Dermis blood vessel endothelial cell (primary cell): ENCODE measurements at regions not wholly inside any gene's neighbourhood (a gene's known extent, or its start where the extent isn't known, plus 50 kb on each side); places are given as distances from the start of the nearest gene placed in this dataset.

Experiments
- DNase-seq: peaks from one replicate; pipeline ENCODE4 v3.0.0; 2010

DNA sequence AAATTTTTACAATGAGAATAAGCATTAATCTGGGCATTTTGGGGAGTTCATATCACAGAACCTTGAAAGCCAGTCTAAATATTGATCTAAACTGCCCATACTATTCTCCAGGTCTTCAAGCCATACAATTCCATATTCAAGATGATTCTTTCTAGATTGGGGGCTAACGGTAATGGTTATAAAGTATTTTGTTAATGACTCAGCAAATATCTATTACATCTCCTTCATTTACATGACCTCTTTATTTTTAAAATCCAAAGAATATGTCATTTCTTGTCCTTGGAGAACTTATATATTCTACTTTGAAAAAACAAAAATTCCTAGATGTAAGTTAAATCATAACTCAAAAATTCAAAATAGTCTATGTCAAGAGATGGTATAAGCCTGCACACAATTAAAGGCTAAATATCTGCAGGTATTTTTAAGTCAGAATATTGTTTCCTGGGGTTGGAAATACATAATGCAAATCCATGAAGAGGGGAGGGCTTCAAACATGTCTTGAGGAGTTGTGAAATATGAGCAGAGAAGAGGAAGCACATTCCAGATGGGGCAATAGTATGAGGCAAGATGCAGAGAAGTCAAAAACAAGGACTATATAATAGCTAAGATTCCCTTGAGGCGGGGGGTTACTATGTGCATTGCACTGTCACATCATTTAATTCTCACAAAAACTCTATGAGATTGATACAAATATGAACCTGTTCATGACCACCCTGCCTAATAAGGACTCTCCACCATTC lies 526.4 kb downstream of the NR2F1-AS1 start:
- no peak for DNase-seq

DNA sequence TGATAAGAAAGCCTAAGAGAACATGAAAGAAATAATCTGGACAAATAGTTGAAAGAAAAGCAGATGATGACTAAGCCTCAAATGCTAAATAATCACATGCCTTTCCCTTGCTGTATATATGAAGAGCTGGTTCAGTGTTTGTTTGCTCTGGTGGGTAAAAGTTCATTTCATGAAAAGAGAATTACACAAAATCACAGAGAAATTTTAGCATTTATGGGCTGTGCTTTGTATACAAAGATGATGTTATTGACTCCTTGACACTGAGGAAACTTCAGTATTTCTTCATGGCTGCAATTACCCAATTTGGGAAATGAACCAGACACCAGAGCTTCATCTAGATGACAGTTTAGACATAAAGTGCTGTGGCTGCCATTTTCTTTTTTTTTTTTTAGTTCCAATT lies 527.2 kb downstream of the NR2F1-AS1 start:
- no peak for DNase-seq

DNA sequence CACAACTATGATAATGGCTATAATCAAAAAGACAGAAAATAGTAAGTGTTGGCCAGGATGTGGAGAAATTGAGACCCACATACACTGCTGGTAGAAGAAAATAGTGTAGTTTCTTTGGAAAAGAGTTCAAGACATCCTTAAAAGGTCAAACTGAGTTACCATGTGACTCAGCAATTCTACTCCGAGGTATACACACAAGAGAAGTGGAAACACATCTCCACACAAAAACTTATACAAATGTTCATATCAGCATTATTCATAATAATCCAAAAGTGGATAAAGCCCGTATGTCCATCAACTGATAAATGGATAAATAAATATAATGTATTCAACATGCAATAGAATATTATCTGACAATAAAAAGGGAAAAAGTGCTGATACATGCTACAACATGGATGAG lies 532.2 kb downstream of the NR2F1-AS1 start:
- DNase-seq, result no peak

DNA sequence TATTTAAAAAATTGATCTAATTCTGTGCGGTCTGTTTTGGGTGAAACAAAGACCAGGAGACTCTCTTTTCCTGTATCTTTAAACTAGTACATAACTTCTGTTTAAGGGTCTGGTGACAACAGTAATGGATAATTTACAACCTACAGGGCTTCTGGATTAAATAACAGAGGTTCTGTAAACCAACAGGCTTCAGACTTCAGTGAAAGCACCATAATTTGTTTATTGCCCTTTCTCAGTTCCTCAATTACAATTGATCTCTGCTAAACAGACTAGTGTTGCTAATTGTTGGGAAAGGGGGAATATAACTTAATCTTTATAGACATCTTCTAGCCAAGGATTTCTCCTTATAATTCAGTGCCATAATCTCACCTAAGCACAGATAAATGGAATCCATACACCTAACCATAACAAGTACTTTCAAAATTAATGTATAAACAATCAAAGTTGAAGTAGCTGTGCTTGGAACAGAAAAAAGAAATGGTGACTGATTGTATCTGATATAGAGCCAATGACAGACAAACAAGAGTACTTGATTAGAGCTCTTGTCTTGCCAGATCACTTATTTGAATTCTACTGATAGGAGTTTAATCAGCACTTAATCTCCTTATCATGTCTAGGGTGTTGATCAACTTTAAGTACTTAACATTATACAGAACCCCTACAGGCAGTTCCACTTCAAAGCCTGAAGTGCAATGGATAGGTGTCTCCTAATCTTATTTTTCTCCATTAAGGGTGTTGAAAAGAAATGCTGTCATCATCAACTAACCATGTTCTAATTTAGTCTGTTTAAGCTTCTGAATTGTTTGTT lies 536.0 kb downstream of the NR2F1-AS1 start:
- no peak for DNase-seq

DNA sequence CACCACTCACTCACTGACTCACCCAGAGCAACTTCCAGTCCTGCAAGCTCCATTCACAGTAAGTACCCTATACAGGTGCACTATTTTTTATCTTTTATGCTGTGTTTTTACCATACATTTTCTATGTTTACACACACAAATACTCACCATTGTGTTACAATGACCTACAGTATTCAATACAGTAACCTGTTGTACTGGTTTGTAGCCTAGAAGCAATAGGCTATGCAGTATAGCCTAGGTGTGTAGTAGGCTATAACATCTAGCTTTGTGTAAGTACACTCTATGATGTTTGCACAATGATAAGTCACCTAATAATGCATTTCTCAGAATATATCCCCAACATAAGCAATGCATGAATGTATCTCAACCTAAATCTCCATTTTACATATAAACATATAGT lies 541.1 kb downstream of the NR2F1-AS1 start:
- DNase-seq, result no peak

DNA sequence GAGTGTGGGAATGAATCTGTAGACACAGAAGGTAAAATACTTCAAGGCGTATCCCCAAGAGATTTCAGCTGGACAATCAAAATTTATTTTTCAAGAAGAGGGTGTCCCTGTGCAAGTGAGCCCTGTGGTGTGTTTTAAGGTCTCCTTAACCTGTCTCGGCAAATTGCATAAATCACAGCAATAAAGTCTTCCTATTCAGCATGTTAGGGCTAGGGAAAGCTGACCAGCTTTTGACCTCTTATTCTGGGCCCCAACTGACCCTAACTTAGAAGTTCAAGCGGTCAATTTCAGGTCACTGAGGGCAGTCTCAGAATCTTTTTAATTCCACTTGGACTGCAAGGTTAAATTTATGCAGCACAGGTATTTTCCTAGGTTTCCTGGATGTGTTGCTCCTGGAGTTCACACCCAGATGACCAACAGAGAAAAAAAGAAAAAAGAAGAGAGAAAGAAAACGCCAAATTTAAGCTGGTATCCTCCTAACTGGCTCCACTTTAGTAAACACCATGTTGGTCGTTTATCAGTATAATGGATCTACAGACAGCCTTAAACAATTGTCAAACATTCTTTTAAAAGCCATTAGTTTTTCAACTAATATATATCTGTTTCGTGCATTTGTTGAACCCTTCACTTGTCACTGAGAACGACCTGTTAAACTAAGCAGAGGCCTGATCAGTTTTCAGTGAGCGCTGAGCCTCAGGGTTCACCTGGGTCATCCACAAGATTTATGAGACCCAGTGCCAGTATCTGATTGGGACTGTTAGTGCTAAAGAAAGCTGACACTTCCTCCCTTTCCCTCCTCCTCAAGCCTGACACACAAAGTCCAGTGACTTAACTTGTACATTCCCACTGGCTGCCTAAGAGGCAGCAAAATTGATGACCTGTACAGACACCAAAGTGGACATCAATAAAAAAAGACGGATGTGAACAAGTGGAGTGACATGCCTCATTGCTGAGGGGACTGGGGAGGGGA lies 546.1 kb downstream of the NR2F1-AS1 start:
- no peak for DNase-seq

DNA sequence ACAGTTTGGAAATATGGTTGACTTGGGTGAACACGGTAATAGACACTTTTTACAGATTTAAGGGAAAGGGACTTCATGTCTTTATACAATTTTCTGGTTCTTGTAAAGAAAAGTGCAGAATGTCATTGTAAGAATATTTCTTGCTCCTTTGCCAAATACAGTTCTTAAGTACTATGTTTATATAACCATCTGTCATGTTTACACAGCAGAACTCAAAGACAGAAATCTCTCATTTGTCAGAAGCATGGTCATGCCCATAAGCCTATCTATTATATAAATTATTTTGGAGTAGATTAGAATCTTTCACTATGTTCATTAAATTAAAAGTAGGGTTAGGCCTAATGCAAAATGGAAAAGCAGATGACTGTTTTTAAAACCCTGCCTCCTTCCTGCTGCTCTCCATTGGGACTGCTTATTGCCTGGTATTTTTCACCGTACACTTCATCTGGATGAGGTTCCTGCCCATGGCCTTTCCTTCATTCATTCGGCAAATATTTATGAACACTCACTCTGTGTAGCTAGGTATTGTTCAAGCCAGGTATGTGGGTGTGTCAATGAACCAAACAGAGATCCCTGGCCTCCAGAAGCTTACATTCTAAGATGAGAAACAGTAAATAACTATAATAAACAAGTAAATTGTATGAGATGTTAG lies 558.1 kb downstream of the NR2F1-AS1 start:
- DNase-seq, result no peak

DNA sequence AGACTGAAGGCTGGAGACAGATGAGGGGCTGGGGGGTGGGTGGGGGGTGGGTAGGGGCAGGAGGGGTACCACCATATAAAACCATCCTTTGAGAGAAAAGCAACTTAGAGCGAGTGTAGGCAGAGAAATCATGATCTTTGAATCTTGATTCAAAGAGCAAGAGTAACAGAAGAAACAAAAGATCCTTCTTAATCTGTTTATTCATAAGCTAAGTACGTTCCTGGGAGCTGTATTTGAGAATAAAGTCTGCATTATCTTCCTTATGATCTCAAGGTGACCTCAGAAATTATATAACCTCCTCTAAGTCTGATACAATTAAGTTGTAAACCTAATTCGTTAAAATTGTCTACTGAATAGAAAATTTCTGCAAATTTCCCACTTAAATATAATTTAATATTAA lies 558.8 kb downstream of the NR2F1-AS1 start:
- DNase-seq, result no peak

DNA sequence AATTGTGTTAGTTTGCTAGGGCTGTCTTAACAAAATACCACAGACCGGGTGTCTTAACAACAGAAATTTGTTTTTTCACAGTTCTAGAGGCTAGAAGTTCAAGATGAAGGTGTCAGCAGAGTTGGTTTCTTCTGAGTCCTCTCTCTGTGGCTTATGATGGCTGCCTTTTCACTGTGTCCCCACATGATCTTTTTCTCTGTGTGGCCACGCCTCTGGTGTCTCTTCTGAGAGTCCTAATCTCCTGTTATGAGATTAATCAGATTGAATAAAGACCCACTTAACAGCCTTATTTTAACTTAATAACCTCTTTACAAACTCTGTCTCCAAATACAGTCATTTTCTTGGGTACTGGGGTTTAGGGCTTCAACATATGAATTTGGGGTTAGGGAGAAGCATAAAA lies 561.1 kb downstream of the NR2F1-AS1 start:
- DNase-seq, result no peak

DNA sequence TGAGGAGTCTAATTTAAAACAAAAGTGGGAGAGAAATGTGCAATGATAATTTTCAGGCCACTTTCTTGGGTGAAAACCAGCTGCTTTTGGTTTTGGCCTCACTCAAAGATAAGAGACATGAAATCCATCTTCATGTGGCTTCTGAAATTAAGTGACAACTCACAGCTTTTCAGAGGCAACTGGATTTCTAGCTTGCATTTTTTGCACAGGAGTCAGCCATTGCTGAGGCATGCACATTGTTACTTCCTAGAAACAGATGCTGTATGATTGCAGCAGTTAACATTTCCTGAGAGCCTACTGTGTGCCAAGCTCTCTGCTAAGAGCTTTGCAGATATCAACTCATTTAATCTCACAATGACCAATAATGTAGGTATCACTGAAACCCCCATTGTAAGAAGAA lies 562.6 kb downstream of the NR2F1-AS1 start:
- no peak for DNase-seq

DNA sequence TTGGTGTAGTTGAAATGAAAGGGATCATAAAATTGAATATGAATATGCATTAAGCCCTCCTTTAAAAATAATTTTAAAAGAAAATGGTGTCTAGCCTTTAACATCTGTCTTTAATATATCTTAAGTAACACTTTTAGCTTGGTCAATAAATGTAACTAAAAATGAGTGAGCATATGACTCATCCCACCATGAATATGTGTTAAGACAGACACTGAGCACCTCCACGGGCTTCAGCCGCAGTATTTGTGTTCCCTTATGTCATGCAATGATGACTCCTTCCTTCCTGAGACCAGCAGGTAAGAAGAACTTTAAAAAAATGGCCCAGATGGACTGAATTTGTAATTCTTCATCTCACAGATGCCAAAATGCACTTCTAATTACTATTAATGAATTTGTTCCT lies 563.2 kb downstream of the NR2F1-AS1 start:
- DNase-seq, result no peak

DNA sequence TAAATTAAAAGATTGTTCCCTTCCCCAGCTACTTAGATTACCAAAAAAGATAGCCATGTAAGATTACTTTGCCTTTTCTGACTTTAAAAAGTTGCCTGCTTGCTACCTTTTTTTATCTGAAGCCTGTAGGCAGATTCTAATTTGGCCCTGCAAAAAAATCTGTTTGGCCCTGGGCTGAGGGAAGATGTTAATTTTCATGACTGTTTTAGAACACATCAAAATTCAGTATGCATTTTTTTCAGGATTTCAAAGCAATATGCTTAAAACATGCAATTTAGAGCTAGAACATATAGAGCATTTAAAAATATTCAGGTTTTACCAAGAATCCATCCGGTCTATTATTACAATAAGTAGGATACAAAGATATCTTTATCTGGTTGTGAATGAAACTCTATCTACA lies 563.6 kb downstream of the NR2F1-AS1 start:
- DNase-seq, result no peak

DNA sequence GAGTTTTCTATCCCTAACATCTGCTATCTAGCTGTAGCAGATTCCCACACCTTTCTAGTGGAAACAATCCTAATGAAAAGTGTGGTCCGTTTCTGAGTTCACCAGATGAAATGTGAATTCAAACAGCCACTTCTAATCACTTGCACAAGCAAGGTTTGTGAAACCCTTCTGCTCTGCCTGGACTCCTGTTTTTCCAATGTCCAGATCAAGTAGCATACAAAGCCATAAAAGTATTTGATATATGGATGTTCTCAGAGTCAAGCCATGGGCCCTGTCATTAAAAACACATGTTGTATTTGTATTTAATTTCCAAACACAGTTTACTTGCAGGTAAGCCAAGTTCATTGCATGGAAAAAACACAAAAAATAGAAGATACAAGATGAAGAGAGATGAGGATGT lies 570.4 kb downstream of the NR2F1-AS1 start:
- no peak for DNase-seq

DNA sequence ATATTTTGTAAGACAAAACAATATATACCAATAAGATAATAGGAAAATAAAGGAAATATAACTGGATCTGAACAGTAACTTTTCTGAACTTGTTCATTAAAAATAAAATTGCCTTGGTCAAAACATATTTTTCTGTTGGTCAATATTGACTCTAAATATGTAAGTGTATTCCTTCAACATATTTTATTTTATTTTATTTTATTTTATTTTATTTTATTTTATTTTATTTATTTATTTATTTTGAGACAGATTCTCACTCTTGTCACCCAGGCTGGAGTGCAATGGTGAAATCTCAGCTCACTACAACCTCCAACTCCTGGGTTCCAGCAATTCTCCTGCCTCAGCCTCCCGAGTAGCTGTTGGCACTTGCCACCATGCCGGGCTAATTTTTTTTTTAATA lies 571.0 kb downstream of the NR2F1-AS1 start:
- no peak for DNase-seq

DNA sequence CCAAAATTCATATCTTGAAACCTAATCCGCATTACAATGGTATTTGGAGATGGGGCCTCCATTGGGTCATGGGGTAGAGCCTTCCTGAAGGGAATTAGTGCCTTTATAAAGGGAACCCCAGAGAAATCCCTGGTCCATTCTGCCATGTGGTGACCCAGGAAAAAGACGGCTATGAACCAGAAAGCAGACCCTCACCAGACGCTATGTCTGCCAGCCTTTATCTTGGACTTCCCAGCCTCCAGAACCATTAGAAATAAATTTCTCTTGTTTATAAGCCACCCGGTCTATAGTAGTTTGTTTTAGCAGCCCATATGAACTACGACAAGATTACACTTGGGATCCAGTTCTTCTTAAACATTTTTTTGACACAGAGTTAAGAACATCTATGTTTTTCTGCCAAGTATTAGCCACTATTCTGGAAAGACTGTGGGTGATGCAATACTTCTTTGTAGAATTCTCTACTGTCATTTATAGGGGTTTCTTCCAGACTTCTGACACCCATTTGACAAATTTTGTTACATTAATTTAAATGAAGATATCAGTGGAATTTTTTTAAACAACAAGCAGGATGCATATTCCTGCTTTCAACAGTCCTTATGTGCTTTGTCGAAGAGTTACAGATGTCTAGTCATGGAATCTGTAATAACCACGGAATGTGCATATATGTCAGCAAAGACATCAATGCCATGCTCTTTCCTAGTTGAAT lies 572.4 kb downstream of the NR2F1-AS1 start:
- no peak for DNase-seq

DNA sequence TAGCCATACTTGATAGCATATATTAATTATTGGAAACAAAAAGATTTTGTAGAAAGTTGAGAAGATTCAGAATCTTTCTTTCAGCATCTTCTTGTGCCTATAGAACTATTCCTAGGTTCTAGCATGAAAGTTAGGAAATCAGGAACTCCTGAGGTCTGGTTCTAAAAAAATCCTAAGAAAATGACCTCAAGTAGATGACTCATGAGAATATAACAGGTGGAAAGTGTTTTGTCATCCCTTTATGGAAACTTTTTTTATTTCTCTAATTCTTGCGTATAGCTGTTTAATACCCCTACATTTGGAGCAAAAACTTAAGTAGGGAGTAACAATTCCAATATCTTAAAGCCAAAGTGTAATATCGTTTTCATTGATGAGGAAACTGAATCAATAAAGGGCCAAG lies 574.1 kb downstream of the NR2F1-AS1 start:
- no peak for DNase-seq

DNA sequence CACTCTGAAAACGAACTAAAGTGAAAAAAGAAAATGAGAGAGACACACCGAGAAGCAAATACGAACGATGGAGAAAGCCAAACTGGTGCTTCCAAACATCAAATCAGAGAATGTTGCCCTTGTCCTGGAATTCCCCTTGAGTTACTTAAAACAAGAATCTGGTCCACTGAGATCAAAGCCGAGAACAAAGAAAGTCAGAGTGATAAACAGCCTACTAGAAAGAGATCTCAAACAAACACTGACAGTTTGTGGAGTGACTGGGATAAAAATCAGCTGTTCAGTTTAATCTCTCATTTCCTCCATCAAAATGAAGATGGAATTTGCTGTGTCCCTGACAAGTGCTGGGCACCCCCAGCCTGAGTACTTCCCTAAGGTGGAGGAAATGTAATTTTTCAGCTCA lies 582.6 kb downstream of the NR2F1-AS1 start:
- DNase-seq, result no peak

DNA sequence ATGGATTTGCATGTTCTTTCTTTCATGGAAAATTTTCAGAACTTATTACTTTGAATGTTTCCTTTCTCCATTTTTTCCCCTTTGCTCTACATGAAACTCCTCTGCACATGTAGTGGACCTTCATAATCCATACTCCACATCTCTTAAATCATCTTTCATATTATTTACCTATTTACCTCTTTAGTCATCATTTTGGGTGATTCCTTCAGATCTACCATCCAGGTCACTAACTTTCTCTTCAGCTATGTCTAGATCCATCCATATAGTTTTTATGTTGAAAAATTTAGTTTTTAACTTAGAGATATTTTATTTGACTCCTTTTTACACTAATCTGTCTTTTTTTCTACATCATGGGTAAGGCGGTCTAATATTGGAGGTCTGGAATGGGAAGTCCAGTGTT lies 586.6 kb downstream of the NR2F1-AS1 start:
- DNase-seq, result no peak

DNA sequence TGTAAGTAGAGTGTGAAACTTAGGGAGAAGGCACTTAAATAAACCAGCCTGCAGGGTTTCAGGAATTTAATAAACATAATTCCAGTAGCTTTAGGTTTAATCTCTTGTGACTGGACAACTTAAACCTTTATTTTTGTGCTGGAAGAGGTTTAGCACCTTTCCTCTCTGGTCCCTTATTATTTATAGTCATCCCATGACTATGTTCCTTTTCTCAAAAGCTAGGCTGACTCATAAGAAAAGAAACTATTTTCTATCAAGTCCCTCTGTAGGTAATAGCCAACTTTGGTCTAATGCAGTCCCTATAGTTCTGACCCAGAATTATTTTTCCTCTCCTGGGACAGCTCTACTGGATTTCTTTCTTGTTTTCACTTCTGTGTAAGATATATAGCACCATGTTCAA lies 588.9 kb downstream of the NR2F1-AS1 start:
- DNase-seq, result no peak

DNA sequence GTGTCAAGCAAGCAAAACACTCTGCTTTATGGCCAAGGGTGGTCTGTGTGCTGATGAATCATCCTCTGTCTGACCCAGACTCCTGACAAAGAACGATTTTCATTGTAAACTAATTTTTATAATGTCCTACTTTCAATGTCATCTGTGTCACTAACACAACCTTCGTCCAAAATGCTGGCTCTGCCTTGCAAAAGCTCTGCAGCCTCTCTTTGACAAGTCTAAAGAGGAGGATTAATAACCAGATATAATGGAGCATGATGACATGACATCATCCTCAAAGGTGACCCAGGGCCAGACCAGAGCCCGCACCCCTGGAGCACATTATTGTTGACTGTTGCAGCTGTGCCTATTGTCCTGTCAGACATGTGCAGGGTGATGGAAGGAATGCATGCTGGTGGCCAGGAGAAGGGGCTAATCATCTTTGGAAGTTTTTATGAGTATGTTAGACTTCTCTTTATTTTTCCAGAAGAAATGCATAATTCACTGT lies 589.4 kb downstream of the NR2F1-AS1 start:
- peak; percentile 27 for DNase-seq

DNA sequence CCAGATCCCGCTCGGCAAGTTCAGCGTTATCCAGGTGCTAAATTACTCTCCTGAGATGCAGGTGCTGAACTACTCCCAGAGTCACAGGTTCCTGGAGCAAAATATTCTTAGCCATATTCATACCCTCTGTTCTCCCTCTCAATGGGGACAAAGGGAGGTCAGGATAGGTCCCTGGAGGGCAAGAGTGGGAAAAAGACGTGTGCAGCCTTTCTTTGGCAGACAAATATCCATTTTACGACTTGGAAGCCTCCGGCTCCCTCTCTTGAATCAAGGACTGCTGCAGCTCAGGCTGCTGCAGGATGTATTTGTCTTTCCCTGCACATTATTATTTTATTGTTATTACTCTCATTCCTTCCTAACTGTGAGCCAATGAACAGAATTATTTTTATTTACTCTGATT lies 590.2 kb downstream of the NR2F1-AS1 start:
- DNase-seq, result no peak

DNA sequence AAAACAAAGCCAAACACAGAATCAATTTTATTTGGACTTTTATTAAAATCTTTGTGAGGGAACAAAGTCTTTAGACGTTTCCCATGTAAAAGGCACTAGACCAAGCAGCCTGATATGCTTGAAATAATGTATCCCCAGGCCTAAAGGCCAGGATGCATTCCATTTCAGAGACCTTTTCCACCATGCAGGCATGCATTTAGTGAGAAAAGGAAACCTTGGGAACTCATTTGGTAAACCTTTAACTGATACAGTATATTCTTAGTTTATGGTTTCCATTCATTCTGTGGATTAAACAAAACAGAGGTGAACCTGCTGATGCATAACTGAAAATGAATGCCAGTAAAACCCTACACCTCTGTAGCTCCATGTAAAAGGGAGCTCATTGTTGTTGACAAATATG lies 600.0 kb downstream of the NR2F1-AS1 start:
- no peak for DNase-seq
